ENCODE measurements at regions not wholly inside any gene's neighbourhood (a gene's known extent, or its start where the extent isn't known, plus 50 kb on each side); places are given as distances from the start of the nearest gene placed in this dataset.

DNA sequence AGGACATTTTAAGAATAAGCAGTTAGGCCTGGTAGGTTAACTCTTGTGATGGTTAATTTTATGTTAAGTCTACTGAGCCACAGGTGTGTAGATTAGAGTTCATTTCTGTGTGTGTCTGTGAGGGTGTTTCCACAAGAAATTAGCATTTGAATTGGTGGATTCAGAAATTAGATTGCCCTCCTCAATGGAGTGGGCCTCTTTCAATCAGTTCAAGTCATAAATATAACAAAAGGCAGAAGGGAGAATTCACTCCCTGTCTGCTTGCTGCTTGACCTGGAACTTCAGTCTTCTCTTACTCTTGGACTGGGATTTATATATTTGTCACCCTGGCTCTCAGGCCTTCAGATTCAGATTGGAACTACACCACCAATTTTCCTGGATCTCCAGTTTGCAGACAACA, 55.3 kb upstream of the POM121L12 start:
- no peak for DNase-seq (ENCODE audit: low spot score)

DNA sequence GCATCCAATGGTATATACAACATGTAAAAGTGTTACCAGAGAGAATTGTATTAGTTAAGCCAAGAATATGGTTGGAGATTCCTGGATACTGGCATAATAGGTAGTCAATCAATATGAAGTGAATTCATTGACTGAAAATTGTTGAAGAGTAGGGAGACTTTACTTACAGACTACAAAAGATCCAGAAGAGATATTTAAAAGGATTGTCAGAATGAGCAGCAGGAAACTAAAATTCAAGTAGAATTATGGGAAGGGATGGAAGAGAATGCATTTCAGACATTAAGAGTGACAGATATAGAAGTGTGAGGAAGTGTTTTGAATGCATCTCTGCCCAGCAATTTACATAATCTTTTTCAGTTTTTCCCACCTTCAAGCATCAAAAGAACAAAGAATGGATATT, 62.3 kb upstream of the POM121L12 start:
- DNase-seq (ENCODE audit: low spot score), result no peak

DNA sequence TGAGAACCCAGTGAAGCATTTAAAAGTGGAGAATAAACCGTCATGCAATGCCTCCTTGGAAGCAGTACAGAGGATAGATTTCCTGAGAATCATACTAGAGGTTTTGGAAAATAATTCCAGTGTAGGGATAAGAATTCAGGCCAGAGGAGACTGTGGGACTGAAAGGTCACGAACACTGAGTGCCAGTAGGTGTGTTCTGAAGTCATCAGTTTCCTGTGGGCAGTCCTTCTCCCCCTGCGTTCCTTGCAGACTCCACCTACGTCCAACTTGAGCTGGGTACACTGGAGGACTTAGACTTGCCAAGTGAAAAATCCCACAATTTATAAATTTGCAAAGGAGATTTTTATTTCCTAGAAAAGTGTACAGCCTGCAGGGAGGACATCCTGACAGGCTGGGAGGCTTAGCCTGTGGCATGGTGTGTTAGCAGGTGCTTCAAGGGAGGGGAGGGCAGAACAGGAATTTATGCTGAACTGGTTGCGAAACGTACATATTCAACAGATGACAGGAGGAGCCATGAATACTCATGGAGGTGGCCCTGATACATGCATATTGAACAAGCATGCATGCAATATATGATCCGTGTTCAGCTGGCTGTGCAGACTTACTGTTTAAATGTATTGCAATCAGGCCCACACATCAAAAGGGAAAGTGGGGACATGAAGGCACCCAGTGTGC, 72.9 kb upstream of the POM121L12 start:
- DNase-seq (ENCODE audit: low spot score), result no peak

DNA sequence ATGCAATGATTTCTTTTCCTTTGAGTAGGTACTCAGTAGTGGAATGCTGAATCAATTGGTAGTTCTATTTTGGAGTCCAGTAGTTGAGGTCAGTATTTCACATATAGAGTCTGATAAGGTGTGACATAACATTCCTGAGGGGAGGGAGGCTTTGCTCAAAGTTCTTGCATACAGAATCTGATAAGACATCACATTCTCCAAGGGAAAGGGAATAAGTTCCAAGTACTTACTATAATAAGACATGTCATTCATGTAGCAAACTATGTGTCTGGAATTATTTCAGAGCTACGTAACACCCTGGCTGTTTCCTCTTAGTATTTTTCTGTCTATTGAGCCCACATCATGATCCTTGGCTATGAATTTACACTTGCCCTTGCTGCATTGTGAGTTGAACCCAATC, 74.3 kb upstream of the POM121L12 start:
- no peak for DNase-seq (ENCODE audit: low spot score)

DNA sequence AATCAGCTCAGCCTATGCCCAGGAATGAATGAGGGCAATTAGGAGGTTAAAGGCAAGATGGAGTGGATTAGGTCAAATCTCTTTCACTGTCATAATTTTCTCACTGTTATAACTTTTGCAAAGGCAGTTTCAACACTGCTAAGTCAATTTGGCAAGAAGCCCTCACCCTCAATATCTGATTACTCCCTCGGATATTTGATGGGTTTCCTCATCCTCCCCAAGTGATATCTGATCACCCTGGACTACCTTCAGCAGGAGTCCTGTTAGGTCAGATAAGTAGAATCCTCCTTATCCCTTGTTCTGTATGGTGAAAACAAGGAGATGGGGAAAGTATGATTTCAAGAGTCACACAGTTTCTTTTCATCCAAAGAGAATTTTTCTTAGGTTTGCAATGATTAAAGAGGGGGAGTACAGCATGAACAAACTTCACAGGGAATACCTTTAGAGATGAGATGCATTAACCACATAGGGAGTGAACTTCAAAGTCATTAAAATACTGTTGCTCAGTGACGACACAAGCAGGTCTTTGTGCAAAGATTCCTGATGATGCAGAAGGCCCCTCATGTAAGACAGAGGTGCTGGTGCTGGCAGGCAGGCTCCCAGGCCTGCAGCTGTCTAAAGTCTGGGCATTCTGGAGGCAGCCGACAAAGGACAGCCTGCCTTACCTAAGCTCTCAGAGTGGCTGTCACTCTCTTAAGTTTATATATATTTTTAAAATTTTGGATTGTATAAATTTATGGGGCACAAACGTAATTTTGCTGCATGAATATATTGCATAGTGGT, 75.4 kb upstream of the POM121L12 start:
- DNase-seq (ENCODE audit: low spot score), result no peak

DNA sequence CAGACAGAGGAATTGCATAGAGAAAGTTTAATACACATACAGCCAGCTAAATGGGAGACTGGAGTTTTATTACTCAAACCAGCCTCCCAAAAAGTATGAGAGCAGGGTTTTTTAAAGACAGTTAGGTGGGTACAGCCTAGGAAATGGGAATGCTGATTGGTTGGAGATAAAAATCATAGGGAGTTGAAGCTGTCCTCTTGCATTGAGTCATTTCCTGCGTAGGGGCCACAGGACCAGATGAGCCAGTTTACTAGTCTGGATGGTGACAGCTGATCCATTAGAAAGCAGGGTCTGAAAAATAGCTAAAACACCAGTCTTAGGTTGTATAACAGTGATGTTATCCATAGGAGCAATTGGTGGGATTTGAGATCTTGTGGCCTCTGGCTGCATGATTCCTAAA, 76.1 kb upstream of the POM121L12 start:
- peak; percentile 5 for DNase-seq (ENCODE audit: low spot score)

DNA sequence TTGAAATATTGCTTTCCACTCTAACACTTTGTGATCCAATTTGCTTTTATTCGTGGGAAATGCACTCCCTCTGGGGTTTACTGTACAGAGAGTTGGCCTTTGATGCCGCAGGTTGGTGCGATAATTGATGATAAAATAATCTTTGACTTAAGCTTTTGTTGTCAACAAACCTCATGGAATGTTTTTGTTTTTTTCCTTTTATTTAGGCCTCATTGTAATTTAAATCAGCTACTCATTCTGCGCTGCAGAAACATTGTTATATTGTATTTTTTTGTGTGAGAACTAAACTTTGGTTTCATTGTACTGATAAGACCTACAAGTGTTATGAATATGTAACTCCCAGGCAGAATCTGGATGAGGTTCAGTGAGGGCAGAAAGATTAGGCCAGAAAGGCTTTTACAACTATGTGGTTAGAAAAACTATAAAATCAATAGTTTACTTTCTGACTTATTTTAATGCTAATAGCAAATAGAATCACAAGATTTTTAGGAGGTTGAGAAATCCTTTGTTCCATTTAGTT, 76.8 kb upstream of the POM121L12 start:
- DNase-seq (ENCODE audit: low spot score), result no peak

DNA sequence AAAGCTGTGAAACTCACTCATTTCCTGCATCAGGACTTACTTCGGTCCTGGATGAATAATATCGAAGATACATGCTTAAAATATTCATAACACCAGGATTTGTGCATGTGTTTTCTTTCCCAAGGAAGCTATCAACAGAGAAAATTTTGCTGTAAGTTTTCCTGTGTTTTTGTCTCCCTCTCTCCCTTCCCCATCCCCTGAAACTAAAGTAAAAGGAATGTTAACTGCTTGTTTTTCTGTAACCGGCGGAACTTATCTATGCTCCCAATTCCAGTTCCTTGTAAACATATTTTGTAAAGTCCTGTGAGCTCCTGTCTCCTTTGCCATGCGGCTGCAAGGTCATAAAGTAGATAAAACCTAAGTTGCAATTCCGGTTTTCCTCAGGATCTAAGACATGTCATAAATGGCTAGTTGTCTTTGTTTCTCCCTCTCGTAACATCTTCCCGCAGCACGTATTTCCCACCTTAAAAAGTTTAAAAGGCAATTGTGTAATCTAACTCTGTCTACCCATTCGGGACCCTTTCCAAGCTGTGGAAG, 79.0 kb upstream of the POM121L12 start:
- DNase-seq (ENCODE audit: low spot score), result no peak

DNA sequence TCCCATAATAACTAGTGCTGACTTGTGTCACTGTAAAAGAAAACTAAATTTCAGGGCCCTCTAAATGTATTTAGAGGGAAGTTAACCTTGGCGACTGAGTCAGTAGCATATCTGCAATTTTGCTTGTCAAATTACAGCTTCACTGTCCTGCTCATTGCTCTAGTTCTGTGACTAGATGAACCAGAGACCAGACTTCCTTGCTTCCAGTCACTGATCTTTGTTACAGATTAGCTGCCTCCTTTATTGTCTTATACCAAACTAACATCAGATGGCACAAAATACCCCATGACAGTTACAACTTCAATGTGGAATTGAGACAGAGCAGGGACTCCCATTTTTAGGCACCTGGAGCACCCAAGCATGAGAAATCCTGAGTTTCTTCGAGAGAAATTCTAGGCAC, 79.9 kb upstream of the POM121L12 start:
- no peak for DNase-seq (ENCODE audit: low spot score)

DNA sequence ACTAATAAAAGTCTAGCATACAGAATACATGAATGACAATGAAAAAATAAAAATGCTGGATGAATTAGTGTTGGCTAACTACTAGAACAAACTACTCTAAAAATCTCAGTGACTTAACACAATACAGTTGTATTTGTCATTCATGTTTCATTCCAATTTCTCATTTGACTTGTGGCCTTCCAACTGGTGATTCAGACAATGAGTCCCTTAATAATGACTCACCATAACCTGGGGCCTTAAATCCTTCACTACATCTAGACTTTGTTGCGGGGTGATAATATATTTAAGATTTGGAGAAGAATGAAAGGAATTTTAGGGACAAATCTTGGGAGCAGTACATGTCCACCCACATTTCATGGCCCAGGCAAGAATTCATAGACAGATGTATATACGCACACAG, 90.5 kb upstream of the POM121L12 start:
- DNase-seq (ENCODE audit: low spot score), result peak; percentile 55

DNA sequence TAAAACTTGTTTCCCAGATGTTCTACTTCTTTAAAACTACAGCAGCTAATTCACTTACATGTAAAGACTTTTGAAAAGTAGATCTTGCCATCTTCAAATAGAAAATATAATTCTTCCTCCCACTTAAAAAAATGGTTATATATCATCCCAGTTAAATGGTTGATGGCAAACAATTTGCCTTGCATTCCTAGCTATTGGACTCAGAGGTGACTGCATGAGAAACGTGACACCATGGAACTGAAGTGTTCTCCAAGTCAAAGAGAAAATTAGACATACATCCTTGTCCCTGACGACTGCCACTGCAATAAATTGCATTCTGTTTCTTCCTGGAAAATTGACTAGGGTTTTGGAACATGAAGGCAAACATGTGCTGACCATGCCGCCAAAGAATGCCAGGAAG, 95.0 kb upstream of the POM121L12 start:
- DNase-seq (ENCODE audit: low spot score), result no peak

DNA sequence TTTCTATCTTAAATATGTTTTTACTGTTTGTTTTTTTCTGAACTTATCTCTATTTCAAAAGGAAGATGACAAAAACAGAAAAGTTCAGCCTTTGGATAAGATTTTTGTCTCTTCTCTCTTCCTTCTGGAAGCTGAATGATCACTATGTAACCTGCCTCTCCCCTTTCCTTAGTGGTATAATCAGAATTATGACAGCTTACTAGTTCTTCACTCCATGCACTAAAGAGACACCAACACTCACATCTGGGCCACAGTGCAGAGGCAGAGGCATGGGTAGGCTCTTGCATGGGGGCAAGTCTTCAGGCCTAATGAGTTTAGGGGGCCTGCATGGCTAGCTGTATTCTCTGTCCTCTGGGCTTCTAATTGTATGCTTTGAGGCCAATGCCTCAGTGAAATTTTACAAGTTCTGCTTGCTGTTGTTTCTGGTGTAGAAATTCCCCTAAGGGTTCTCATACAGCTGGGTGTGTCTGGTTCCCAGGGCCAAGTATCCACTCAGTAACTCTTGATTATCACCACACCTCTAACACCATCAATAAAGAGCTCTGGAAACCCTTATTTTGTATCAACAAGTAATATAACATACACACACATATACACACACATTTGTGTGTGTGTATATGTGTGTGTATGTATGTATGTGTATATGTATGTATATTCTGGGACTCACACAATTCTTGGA, 96.8 kb upstream of the POM121L12 start:
- no peak for DNase-seq (ENCODE audit: low spot score)

DNA sequence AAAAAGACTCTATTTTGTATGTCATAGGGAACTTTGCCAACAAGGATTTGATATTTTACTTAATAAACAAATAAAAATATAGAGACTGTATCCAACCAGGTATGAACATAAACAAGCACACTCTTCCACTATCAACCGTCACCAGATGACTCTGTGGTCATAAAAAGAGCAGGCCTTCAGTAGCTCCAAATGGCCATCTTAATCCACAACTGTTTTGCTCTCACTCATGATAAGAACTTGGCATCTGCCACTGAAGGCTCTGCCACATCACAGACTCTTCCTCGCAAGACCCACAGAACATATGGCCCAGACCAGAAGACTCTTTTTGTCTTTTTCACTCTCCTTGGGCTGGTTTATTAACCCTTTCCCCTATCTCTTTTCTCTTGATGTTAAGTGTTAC, 98.7 kb upstream of the POM121L12 start:
- DNase-seq (ENCODE audit: low spot score), result no peak

DNA sequence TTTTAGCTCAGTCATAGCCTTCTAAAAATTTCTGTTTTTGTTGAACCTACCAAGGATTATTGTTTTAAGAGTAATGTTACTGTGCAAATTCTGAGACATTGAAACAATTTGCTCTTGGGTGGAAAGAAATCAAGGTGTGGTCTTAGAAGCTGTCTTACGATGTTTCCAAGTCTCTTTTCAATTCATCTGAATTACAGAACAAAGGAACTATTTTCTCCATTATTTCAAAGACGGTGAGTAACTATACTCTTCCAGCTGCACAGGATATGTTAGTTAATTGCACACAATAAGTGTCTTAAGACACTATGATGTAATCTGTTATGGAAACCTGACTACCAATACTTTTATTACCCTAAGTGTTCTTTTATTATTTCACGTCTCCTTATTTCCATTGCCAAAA, 106.8 kb upstream of the POM121L12 start:
- DNase-seq (ENCODE audit: low spot score), result no peak

DNA sequence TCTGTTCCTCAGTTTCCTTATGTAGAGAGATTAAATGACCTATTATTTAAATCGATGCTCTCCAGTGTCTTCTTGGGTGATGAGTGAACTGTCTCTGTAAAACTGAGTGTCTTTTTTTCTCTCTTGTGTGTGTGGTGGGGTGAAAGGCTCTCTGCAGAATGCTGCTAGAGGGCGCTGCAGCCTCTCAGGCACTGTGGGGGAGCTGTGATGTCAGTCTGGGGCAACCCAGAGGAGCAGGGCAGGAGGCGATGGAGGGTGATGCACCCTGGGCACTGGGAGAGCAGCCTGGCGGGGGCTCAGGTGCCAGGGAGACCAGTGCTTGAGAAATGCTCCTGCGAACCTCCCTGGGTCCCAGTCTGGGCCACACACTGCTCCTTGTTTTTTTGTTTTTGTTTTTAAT, 110.1 kb upstream of the POM121L12 start:
- no peak for DNase-seq (ENCODE audit: low spot score)

DNA sequence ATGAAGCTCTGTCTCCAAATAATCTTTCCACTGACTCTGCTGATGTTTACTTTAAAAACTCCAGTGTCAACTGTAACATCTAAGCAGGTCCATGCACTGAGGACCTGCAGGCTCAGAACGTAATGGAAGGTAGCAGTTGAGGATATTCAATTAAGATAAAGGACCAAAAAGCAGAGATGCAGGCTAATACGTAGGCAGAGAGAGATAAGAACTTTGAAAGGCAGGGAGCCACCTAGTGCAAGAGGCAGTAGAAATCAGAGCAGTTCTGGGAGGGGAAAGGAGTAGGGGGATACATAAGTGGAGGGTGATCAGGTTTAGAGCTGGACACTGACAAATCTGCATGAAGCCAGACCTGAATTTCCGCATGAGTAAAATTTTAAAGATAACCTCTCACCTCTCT, 114.5 kb upstream of the POM121L12 start:
- DNase-seq (ENCODE audit: low spot score), result no peak

DNA sequence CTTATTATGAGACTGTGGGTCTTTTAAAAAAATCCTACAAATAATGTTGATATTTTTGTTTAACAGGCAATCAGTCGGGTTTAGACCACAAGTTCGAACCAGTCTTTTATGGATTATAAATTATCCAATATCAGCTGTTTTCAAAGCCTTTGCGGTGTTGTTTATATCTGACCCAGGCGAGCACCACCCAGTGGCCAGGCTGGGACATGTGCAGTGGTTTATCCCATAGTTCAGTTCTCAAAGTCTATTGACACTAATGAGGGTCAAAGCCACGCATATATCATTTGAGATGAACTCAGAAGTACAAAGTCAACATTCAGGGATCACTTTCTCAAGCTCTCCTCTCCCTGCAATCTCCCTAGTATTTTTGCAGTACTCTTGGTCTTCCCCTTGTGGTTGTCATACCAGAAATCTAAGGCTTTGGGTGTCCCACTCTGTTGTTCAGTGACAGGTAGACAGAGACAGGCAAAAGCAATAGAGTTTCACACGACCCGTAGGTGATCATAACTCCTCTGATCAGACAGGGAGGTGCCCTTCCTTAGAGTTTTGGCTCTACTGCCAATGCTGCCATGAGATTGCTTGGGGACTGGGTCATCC, 117.4 kb upstream of the POM121L12 start:
- DNase-seq (ENCODE audit: low spot score), result peak; percentile 9

DNA sequence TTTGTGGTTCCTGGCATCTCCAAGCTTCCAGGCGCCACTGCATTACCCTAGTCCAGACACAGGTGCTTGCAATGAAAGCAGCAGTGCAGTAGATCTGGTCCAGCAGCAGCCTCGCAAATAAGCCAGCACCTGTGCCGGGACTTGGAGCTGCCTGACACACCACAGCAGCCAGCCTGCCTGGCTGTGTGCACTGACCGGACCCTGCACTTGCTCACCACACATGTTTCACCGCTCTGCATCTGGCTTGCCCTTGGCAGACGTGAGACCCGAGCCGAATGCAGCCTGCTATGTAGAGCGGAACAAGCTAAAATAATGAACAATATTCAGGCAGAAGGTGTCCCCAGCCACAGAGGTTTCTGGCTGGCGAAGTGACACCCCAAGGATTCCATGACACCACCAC, 123.6 kb upstream of the POM121L12 start:
- DNase-seq (ENCODE audit: low spot score), result no peak

DNA sequence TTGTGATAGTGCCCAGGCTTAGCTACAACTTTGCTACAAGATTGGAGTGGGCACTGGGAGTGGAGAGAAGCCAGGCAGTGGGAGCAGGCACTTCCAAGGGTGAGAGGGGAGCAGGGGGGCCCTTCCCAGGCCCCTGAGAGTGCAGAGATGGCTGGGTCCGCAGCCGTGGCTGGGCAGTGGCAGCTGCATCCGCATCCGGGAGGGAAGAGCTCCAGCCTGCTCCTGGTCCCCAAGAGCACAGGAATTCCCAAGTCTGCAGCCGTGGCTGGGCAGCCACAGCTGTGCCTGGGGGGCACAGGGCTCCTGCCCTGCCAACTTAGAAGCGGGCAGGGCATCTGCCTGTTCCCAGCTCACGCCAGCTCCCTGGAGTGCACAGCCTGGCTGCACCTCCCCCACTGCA, 124.1 kb upstream of the POM121L12 start:
- DNase-seq (ENCODE audit: low spot score), result no peak

DNA sequence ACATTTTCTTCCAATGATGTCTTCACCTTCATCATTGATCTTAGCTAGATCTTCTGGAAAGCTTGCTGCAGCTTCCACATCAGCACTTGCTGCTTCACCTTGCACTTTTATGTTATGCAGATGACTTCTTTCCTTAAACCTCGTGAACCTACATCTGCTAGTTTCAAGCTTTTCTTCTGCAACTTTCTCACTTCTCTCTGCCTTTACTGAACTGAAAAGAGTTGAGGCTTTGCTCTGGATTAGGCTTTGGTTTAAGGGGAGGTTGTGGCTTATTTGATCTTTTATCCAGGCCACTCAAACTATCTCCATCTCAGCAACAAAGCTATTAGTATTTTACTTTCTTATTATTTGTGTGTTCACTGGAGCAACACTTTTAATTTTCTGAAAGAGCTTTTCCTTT, 125.5 kb upstream of the POM121L12 start:
- DNase-seq (ENCODE audit: low spot score), result no peak

DNA sequence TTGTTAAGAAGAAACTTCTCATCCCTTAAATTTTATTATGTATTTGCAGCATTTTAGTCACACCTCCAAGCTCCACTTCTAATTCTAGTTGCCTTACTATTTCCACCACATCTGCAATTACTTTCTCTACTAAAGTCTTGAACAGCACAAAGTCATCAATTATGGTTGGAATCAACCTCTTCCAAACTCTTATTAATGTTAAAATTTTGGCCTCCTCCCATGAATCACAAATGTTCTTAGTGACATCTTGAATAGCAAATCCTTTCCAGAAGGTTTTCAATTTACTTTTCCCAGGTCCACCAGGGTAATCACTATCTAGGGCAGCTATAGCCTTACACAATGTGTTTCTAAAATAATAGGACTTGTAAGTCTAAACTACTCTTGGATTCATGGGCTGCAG, 126.3 kb upstream of the POM121L12 start:
- no peak for DNase-seq (ENCODE audit: low spot score)

DNA sequence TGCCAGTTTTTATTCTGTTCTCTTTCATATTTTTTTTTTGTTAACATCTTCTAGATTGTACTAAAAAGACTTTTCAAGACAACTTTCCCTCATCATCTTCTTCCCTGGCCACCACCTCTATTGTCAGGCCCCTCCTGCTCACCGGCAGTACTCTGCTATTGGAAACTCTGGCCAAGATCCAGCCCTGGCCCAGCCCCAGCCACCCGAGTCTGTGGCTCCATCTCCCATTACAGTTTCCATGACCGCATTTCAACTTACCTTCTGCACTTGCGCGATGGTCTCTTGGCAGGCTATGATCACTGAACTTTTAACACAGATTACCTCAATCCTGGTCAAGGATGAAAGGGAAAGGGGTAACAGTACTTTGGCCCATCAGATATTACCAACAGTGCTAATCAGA, 137.7 kb upstream of the POM121L12 start:
- no peak for DNase-seq (ENCODE audit: low spot score)

Measured in RKO (cell line).